HCT116 (cell line): ENCODE measurements at regions not wholly inside any gene's neighbourhood (a gene's known extent, or its start where the extent isn't known, plus 50 kb on each side); places are given as distances from the start of the nearest gene placed in this dataset.

ENCODE experiments used
- ATAC-seq: fragments of 200-7000 bp; cut with Tn5 transposase; 2 replicates; pipeline ENCODE4 v1.9.1; 2020; ENCODE audit warnings: mild to moderate bottlenecking, moderate library complexity
- BruUV-seq: library from RNA; stranded (reverse); fragments of 400-500 nt; replicated peaks from 2 replicates; lab custom pipeline; 2021; lab: Mats Ljungman, UMichigan
- CTCF ChIA-PET: fragments of 300-600 bp; sonication (Branson Sonifier 250); formaldehyde crosslinking; loops from one replicate; lab custom pipeline; 2021; ENCODE audit warnings: antibody characterized with exemption; lab: Charles Lee
- POLR2A ChIA-PET: fragments of 300-600, 350-600 bp; sonication (Branson Sonifier 250); formaldehyde crosslinking; loops from one replicate; lab custom pipeline; 2021; ENCODE audit warnings: antibody characterized with exemption; lab: Charles Lee
- RAD21 ChIA-PET, 2 experiments: fragments of 300-600 bp; sonication (Branson Sonifier 250); formaldehyde crosslinking; loops; one replicate each; lab custom pipeline; 2023; ENCODE audit warnings: low total read pairs in 2 of 2; ENCODE audit not compliant: uncharacterized antibody in 2 of 2, unreplicated experiment in 2 of 2, low non-redundant PET in 1 of 2; lab: Charles Lee
- DNase-seq: peaks from one replicate; pipeline ENCODE4 v3.0.0-alpha.2; 2010; ENCODE audit warnings: low read depth, low spot score
- H2AFZ ChIP-seq: fragments of 200-600 bp; shearing (Covaris generic), sonication (generic); 2 replicates; pipeline ENCODE4 v1.6.1; 2017; ENCODE audit warnings: low read depth, mixed run types, mixed read lengths, antibody characterized with exemption, low read length; ENCODE audit not compliant: poor library complexity, severe bottlenecking
- H3K27ac ChIP-seq: 2 replicates; pipeline ENCODE4 v1.5.1; 2012; ENCODE audit warnings: low read depth, low read length
- H3K27me3 ChIP-seq: fragments of 200-600 bp; sonication (generic); 2 replicates; pipeline ENCODE4 v1.6.1; 2016; ENCODE audit warnings: mixed run types, low read length, mixed read lengths; ENCODE audit not compliant: insufficient read depth
- H3K36me3 ChIP-seq, 2 experiments: fragments of 200-500 bp in 1 of 2; fragments of 200-600 bp in 1 of 2; sonication (Bioruptor generic) in 1 of 2; sonication (generic) in 1 of 2; 2 replicates each; pipeline versions ENCODE4 v1.5.1 to v1.6.1; 2014 to 2016; ENCODE audit warnings: low read length in 2 of 2, inconsistent platforms in 1 of 2, mixed read lengths in 1 of 2, mixed run types in 1 of 2; ENCODE audit not compliant: insufficient read depth in 2 of 2, control insufficient read depth in 1 of 2
- H3K4me1 ChIP-seq, 2 experiments: fragments of 200-600 bp in 1 of 2; sonication (generic) in 1 of 2; 2 replicates each; pipeline versions ENCODE4 v1.5.1 to v1.6.1; 2012 to 2017; ENCODE audit warnings: low read length in 2 of 2, inconsistent platforms in 1 of 2, mild to moderate bottlenecking in 1 of 2, mixed read lengths in 1 of 2, mixed run types in 1 of 2, moderate library complexity in 1 of 2; ENCODE audit not compliant: insufficient read depth in 2 of 2, control insufficient read depth in 1 of 2
- H3K4me2 ChIP-seq: fragments of 200-600 bp; sonication (generic); 2 replicates; pipeline ENCODE4 v1.6.1; 2017; ENCODE audit warnings: mixed run types, low read length, mixed read lengths
- H3K4me3 ChIP-seq, 2 experiments: fragments of 200-600 bp in 1 of 2; sonication (generic) in 1 of 2; replicated peaks in 1 of 2; 2 replicates each; pipeline ENCODE4 v1.5.1; 2011 to 2016; ENCODE audit warnings: low read length in 2 of 2, control low read depth in 1 of 2, low read depth in 1 of 2, mild to moderate bottlenecking in 1 of 2, mixed read lengths in 1 of 2, mixed run types in 1 of 2
- H3K79me2 ChIP-seq: fragments of 200-600 bp; sonication (generic); 2 replicates; pipeline ENCODE4 v1.6.1; 2017; ENCODE audit warnings: mild to moderate bottlenecking, mixed run types, low read length, moderate library complexity, mixed read lengths; ENCODE audit not compliant: insufficient read depth
- H3K9ac ChIP-seq: fragments of 200-600 bp; sonication (generic); 2 replicates; pipeline ENCODE4 v1.6.1; 2016; ENCODE audit warnings: low read length, mixed read lengths
- H3K9me2 ChIP-seq: fragments of 200-600 bp; sonication (generic), shearing (Covaris generic); 2 replicates; pipeline ENCODE4 v1.6.1; 2017; ENCODE audit warnings: mixed run types, mild to moderate bottlenecking, moderate library complexity; ENCODE audit not compliant: insufficient read depth
- H3K9me3 ChIP-seq, 2 experiments: fragments of 200-500 bp in 1 of 2; fragments of 200-600 bp in 1 of 2; sonication (Bioruptor generic) in 1 of 2; sonication (generic) in 1 of 2; 2 replicates each; pipeline ENCODE4 v1.6.1; 2014 to 2017; ENCODE audit warnings: low read length in 2 of 2, mixed read lengths in 2 of 2, inconsistent platforms in 1 of 2, low read depth in 1 of 2, mild to moderate bottlenecking in 1 of 2, mixed run types in 1 of 2, moderate library complexity in 1 of 2; ENCODE audit not compliant: control insufficient read depth in 1 of 2, insufficient read depth in 1 of 2
- H4K20me1 ChIP-seq: fragments of 200-600 bp; sonication (generic), shearing (Covaris generic); 2 replicates; pipeline ENCODE4 v1.6.1; 2017; ENCODE audit warnings: mixed run types, mild to moderate bottlenecking, moderate library complexity; ENCODE audit not compliant: insufficient read depth
- POLR2AphosphoS5 ChIP-seq: IDR thresholded peaks from 2 replicates; pipeline ENCODE4 v1.6.1; 2011; ENCODE audit warnings: mild to moderate bottlenecking, low read depth, low read length, moderate library complexity
- REST ChIP-seq: IDR thresholded peaks from 2 replicates; pipeline ENCODE4 v1.6.1; 2012; ENCODE audit warnings: low read depth
- SIN3A ChIP-seq: IDR thresholded peaks from 2 replicates; pipeline ENCODE4 v1.6.1; 2012; ENCODE audit warnings: low read depth
- TCF7L2 ChIP-seq: IDR thresholded peaks from 2 replicates; pipeline ENCODE4 v1.7.0; 2011; ENCODE audit warnings: borderline replicate concordance, inconsistent platforms; ENCODE audit not compliant: insufficient read depth, insufficient read length; ENCODE audit errors: extremely low read depth
- YY1 ChIP-seq: IDR thresholded peaks from 2 replicates; pipeline ENCODE4 v1.6.1; 2011; ENCODE audit warnings: low read length, low read depth, moderate library complexity, mild to moderate bottlenecking; ENCODE audit not compliant: insufficient replicate concordance; ENCODE audit errors: extremely low read depth
- ZNF274 ChIP-seq: fragments of 200-500 bp; sonication (Bioruptor generic); IDR thresholded peaks from 2 replicates; pipeline ENCODE4 v1.6.1; 2014; ENCODE audit warnings: mild to moderate bottlenecking, low read depth, low read length, inconsistent platforms
- intact Hi-C: fragments of 100-400 bp; cut with micrococcal nuclease; formaldehyde crosslinking; loops from 2 replicates; pipeline ENCODE4 v1.10.0; 2022

GRCh38 chr6:81890846-81891245, 138.4 kb upstream of the TENT5A start:
- Histone ChIP-seq H3K79me2 (no peaks in the 10 kb centered on the region), H3K9ac (no peak overlapping the region), H3K9me2 (no peaks in the 10 kb centered on the region), H3K4me2 (no peak overlapping the region), H2AFZ (no peak overlapping the region), H3K27ac (no peak overlapping the region), H3K27me3 (no peaks in the 10 kb centered on the region), H4K20me1 (no peaks in the 10 kb centered on the region), H3K36me3 (no peaks in the 10 kb centered on the region), H3K4me1 (peaks cover 0 to 12% of the 10 kb centered on the region in 2 experiments; a peak in 3 of 4 replicates), H3K4me3 (no peak overlapping the region), H3K9me3 (no peaks in the 10 kb centered on the region)
- ATAC-seq (no peak), DNase-seq (no peak)
- no peak for TF ChIP-seq POLR2AphosphoS5
- TF ChIP-seq ZNF274 = no peak
- TF ChIP-seq SIN3A = no peak
- TF ChIP-seq YY1 = no peak
- TF ChIP-seq TCF7L2 = no peak
- TF ChIP-seq REST = no peak
- POLR2A ChIA-PET = no interaction called here
- BruUV-seq = no TSS peak
- RAD21 ChIA-PET = no interaction called here
- CTCF ChIA-PET = no interaction called here
- intact Hi-C loops = no loop called here
